OCI-LY1 (cell line): ENCODE measurements at regions not wholly inside any gene's neighbourhood (a gene's known extent, or its start where the extent isn't known, plus 50 kb on each side); places are given as distances from the start of the nearest gene placed in this dataset.
"Not testable (repeated sequence)": the region's sequence is repeated elsewhere in the genome, so short reads cannot be mapped to it uniquely, and the experiment has no call there.

Experiments used
- H2AFZ ChIP-seq: fragments of 200-600 bp; sonication (generic), shearing (Covaris generic); 2 replicates; pipeline ENCODE4 v1.6.0; 2014; ENCODE audit warnings: antibody characterized with exemption, mild to moderate bottlenecking, low read length
- H3F3A ChIP-seq: fragments of 200-600 bp; sonication (generic), shearing (Covaris generic); 2 replicates; pipeline ENCODE4 v1.6.0; 2014; ENCODE audit warnings: mild to moderate bottlenecking, antibody characterized with exemption, low read length, moderate library complexity; ENCODE audit not compliant: insufficient read depth
- H3K27ac ChIP-seq: fragments of 200-600 bp; sonication (generic); 2 replicates; pipeline ENCODE4 v1.5.1; 2014; ENCODE audit warnings: low read length, mixed run types, mild to moderate bottlenecking, low read depth; ENCODE audit not compliant: poor library complexity, severe bottlenecking
- H3K27me3 ChIP-seq: fragments of 200-600 bp; sonication (generic); 2 replicates; pipeline ENCODE4 v1.6.0; 2014; ENCODE audit warnings: antibody characterized with exemption, mild to moderate bottlenecking, low read length, moderate library complexity; ENCODE audit not compliant: insufficient read depth
- H3K36me3 ChIP-seq: fragments of 200-600 bp; sonication (generic); 2 replicates; pipeline ENCODE4 v1.6.1; 2014; ENCODE audit warnings: mild to moderate bottlenecking, antibody characterized with exemption, low read length, moderate library complexity, mixed read lengths; ENCODE audit not compliant: insufficient read depth
- H3K4me1 ChIP-seq: fragments of 200-600 bp; sonication (generic); 2 replicates; pipeline ENCODE4 v1.5.1; 2014; ENCODE audit warnings: mild to moderate bottlenecking, low read length, moderate library complexity; ENCODE audit not compliant: insufficient read depth, severe bottlenecking
- H3K4me2 ChIP-seq: fragments of 200-600 bp; sonication (generic), shearing (Covaris generic); 2 replicates; pipeline ENCODE4 v1.6.1; 2014; ENCODE audit warnings: low read length
- H3K4me3 ChIP-seq: fragments of 200-600 bp; sonication (generic); 2 replicates; pipeline ENCODE4 v1.5.1; 2014; ENCODE audit warnings: low read length, low read depth, mild to moderate bottlenecking, mixed read lengths; ENCODE audit not compliant: poor library complexity, severe bottlenecking
- H3K79me2 ChIP-seq: fragments of 200-600 bp; shearing (Covaris generic); 2 replicates; pipeline ENCODE4 v1.6.1; 2016; ENCODE audit warnings: mixed run types, low read length, mixed read lengths; ENCODE audit not compliant: insufficient read depth
- H3K9ac ChIP-seq: fragments of 200-600 bp; sonication (generic), shearing (Covaris generic); 2 replicates; pipeline ENCODE4 v1.6.1; 2014; ENCODE audit warnings: mild to moderate bottlenecking, low read length, mixed read lengths
- H3K9me2 ChIP-seq: fragments of 200-600 bp; sonication (generic), shearing (Covaris generic); 2 replicates; pipeline ENCODE4 v1.6.1; 2014; ENCODE audit warnings: low read depth, mild to moderate bottlenecking, low read length, mixed read lengths
- H3K9me3 ChIP-seq: fragments of 200-600 bp; shearing (Covaris generic); 2 replicates; pipeline ENCODE4 v1.6.1; 2014; ENCODE audit warnings: low read length, mixed read lengths
- H4K20me1 ChIP-seq: fragments of 200-600 bp; sonication (generic), shearing (Covaris generic); 2 replicates; pipeline ENCODE4 v1.6.0; 2016; ENCODE audit warnings: mild to moderate bottlenecking, low read length; ENCODE audit not compliant: insufficient read depth
- EZH2 ChIP-seq: fragments of 200-600 bp; sonication (generic), shearing (Covaris generic); IDR thresholded peaks from 2 replicates; pipeline ENCODE4 v1.8.0; 2017; ENCODE audit warnings: borderline replicate concordance, mixed run types, mild to moderate bottlenecking, antibody characterized with exemption, low read length, moderate library complexity, mixed read lengths
- TF ChIP-seq, protein P1 (sequence below): fragments of 200-600 bp; sonication (generic), shearing (Covaris generic); IDR thresholded peaks from 2 replicates; pipeline ENCODE4 v1.5.1; 2017; ENCODE audit warnings: mild to moderate bottlenecking, antibody characterized with exemption, low read length, moderate library complexity, mixed read lengths

DNA sequence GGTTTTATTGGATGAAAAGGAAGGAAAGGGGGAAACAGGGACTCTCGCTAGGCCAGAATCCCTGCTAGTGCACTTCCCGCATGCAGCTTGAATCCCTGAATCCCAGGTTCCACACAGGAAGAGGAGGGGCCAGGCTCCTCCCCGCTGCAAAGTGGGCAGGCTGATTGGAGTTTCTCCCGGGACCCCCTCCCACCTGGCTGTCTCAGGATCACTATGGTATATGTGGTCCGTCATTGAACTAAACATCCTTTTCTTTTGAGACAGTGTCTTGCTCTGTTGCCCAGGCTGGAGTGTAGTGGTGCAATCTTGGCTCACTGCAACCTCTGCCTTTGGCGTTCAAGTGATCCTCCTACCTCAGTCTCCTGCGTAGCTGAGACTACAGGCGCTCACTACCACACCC lies 70.7 kb downstream of the FAM50B start:
- Histone ChIP-seq H3K9me3 (no peaks in the 10 kb centered on the region), H2AFZ (no peak overlapping the region), H3K27ac (no peak overlapping the region)

DNA sequence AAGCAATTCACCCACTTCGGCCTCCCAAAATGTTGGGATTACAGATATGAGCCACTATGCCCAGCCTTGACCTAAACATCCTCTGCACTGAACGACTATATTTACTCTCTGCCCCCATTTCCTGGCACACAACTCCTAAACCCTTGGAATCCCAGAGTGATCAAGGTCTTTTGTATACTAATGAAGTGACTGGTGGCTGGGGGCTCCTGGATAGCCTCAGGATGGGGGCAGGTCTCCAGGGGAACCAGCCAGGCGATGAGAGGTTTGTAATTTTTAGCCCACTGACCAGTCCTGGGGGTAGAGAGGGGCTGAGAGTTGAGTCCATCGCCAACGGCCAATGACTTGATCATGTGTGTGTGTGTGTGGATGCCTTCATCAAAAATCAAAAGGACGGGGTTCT lies 71.1 kb downstream of the FAM50B start:
- TF ChIP-seq, protein P1, sequence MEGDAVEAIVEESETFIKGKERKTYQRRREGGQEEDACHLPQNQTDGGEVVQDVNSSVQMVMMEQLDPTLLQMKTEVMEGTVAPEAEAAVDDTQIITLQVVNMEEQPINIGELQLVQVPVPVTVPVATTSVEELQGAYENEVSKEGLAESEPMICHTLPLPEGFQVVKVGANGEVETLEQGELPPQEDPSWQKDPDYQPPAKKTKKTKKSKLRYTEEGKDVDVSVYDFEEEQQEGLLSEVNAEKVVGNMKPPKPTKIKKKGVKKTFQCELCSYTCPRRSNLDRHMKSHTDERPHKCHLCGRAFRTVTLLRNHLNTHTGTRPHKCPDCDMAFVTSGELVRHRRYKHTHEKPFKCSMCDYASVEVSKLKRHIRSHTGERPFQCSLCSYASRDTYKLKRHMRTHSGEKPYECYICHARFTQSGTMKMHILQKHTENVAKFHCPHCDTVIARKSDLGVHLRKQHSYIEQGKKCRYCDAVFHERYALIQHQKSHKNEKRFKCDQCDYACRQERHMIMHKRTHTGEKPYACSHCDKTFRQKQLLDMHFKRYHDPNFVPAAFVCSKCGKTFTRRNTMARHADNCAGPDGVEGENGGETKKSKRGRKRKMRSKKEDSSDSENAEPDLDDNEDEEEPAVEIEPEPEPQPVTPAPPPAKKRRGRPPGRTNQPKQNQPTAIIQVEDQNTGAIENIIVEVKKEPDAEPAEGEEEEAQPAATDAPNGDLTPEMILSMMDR = no peak
- no peak for TF ChIP-seq EZH2
- H3K79me2 ChIP-seq = no peaks in the 10 kb centered on the region
- H2AFZ ChIP-seq = no peak overlapping the region
- no peaks in the 10 kb centered on the region for H3K9me2 ChIP-seq
- H3K9me3 ChIP-seq = no peaks in the 10 kb centered on the region
- H3K4me3 ChIP-seq = no peak overlapping the region
- no peaks in the 10 kb centered on the region for H3K27me3 ChIP-seq
- H3K4me2 ChIP-seq = no peak overlapping the region
- H4K20me1 ChIP-seq = no peaks in the 10 kb centered on the region
- H3K4me1 ChIP-seq = no peaks in the 10 kb centered on the region
- no peak overlapping the region for H3K9ac ChIP-seq
- H3K27ac ChIP-seq = no peak overlapping the region
- H3K36me3 ChIP-seq = no peaks in the 10 kb centered on the region; the same call in 1 of the 2 replicates
- no peaks in the 10 kb centered on the region for H3F3A ChIP-seq

More for the DNA sequence above, 70.7 kb downstream of the FAM50B start:
- no peaks in the 10 kb centered on the region for H3K4me1 ChIP-seq
- no peaks in the 10 kb centered on the region; the same call in 1 of the 2 replicates for H3K36me3 ChIP-seq
- TF ChIP-seq, protein P1 = no peak
- TF ChIP-seq EZH2 = no peak
- H3F3A ChIP-seq = no peaks in the 10 kb centered on the region
- no peak overlapping the region for H3K9ac ChIP-seq
- H3K27me3 ChIP-seq = no peaks in the 10 kb centered on the region
- no peaks in the 10 kb centered on the region for H3K9me2 ChIP-seq
- H3K4me3 ChIP-seq = no peak overlapping the region
- H4K20me1 ChIP-seq = no peaks in the 10 kb centered on the region
- no peaks in the 10 kb centered on the region for H3K79me2 ChIP-seq
- no peak overlapping the region for H3K4me2 ChIP-seq

DNA sequence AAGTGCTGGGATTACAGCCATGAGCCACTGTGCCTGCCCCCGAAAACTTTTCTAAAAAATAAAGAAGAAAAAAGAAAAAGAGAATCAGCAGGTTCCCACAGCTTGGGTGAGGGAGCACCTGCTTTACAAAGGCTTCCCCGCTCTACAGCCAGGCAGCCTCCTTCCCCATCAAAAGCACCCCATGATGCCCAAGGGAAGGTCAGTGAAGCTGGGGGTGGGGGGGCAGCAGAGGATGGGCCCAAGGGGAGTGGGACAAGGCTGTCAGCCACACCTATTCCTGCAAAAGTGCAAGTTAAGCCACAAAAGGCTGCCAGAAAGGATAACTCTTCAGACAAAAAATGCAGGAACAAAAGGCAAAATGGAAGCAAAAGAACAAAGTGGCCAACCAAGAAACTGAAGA lies 72.5 kb downstream of the FAM50B start:
- H3K4me3 ChIP-seq = no peak overlapping the region
- no peaks in the 10 kb centered on the region for H3K4me1 ChIP-seq
- H3K9me3 ChIP-seq = no peaks in the 10 kb centered on the region
- no peaks in the 10 kb centered on the region for H3K27me3 ChIP-seq
- H3K27ac ChIP-seq = no peak overlapping the region
- no peaks in the 10 kb centered on the region for H4K20me1 ChIP-seq
- H2AFZ ChIP-seq = no peak overlapping the region
- H3K36me3 ChIP-seq = no peaks in the 10 kb centered on the region; the same call in 1 of the 2 replicates
- H3K9ac ChIP-seq = no peak overlapping the region
- H3K9me2 ChIP-seq = no peaks in the 10 kb centered on the region
- no peak for TF ChIP-seq EZH2
- TF ChIP-seq, protein P1 = no peak
- no peaks in the 10 kb centered on the region for H3K79me2 ChIP-seq
- no peaks in the 10 kb centered on the region for H3F3A ChIP-seq
- H3K4me2 ChIP-seq = no peak overlapping the region

DNA sequence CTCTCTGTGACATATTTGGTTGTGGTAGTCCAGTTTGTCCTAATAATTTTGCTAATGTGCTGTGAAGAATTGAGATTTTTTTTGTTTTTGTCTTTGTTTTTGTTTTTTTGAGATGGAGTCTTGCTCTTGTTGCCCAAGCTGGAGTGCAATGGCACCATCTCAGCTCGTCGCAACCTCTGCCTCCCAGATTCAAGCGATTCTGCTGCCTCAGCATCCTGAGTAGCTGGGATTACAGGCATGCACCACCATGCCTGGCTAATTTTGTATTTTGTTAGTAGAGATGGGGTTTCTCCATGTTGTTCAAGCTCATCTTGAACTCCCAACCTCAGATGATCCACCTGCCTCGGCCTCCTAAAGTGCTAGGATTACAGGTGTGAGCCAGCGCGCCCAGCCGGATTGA lies 73.4 kb downstream of the FAM50B start:
- not testable (repeated sequence) for H3K9ac ChIP-seq, H2AFZ ChIP-seq, H3K79me2 ChIP-seq, H4K20me1 ChIP-seq, H3K9me2 ChIP-seq, H3K27ac ChIP-seq, H3K4me1 ChIP-seq, H3K9me3 ChIP-seq, H3K4me2 ChIP-seq, H3F3A ChIP-seq, H3K36me3 ChIP-seq, H3K4me3 ChIP-seq, H3K27me3 ChIP-seq

GRCh38 chr6:3925223-3926149 lies 76.3 kb downstream of the FAM50B start:
- not testable (repeated sequence) for H3K9ac ChIP-seq, H3K4me2 ChIP-seq, H3K27me3 ChIP-seq, H3K4me1 ChIP-seq, H3K9me2 ChIP-seq, H2AFZ ChIP-seq, H3K9me3 ChIP-seq, H3F3A ChIP-seq, H3K27ac ChIP-seq, H4K20me1 ChIP-seq, H3K36me3 ChIP-seq, H3K79me2 ChIP-seq, H3K4me3 ChIP-seq
